Trophoblast cell (in vitro differentiated cells and primary cell): ENCODE measurements at regions not wholly inside any gene's neighbourhood (a gene's known extent, or its start where the extent isn't known, plus 50 kb on each side); places are given as distances from the start of the nearest gene placed in this dataset.
A peak's percentile ranks its signal among the peaks of the same experiment; 100 is the strongest.

ENCODE experiments used
- DNase-seq, 2 donors: peaks; one replicate each; pipeline ENCODE4 v3.0.0-alpha.2; 2016
- H2AFZ ChIP-seq: 2 replicates; pipeline ENCODE4 v1.6.1; 2013; ENCODE audit warnings: low read length, moderate library complexity, mild to moderate bottlenecking; ENCODE audit not compliant: insufficient read depth, poor library complexity
- H2AK5ac ChIP-seq: 2 replicates; pipeline ENCODE4 v1.6.1; 2013; ENCODE audit warnings: mild to moderate bottlenecking, low read length
- H2BK120ac ChIP-seq: 2 replicates; pipeline ENCODE4 v1.6.1; 2013; ENCODE audit warnings: low read length, mild to moderate bottlenecking, moderate library complexity; ENCODE audit not compliant: insufficient read depth, poor library complexity
- H2BK12ac ChIP-seq: 2 replicates; pipeline ENCODE4 v1.6.1; 2013; ENCODE audit warnings: mild to moderate bottlenecking, low read length, moderate library complexity
- H2BK5ac ChIP-seq: 2 replicates; pipeline ENCODE4 v1.6.1; 2013; ENCODE audit warnings: low read length, low read depth, moderate library complexity, mild to moderate bottlenecking; ENCODE audit not compliant: poor library complexity
- H3K14ac ChIP-seq: 2 replicates; pipeline ENCODE4 v1.6.1; 2013; ENCODE audit warnings: mild to moderate bottlenecking, low read length
- H3K18ac ChIP-seq: 2 replicates; pipeline ENCODE4 v1.6.1; 2013; ENCODE audit warnings: mild to moderate bottlenecking, low read length
- H3K23ac ChIP-seq: 2 replicates; pipeline ENCODE4 v1.6.1; 2013; ENCODE audit warnings: low read length
- H3K27ac ChIP-seq: 2 replicates; pipeline ENCODE4 v1.5.1; 2013; ENCODE audit warnings: low read depth, mild to moderate bottlenecking, inconsistent platforms, low read length, moderate library complexity
- H3K27me3 ChIP-seq: 2 replicates; pipeline ENCODE4 v1.6.1; 2013; ENCODE audit warnings: inconsistent platforms, mild to moderate bottlenecking, low read length, moderate library complexity; ENCODE audit not compliant: insufficient read depth
- H3K36me3 ChIP-seq, 2 experiments: 1 replicate in 1 of 2; 2 replicates in 1 of 2; pipeline ENCODE4 v1.6.1; 2013; ENCODE audit warnings: low read length in 2 of 2, mild to moderate bottlenecking in 2 of 2, moderate library complexity in 1 of 2; ENCODE audit not compliant: insufficient read depth in 2 of 2, control insufficient read depth in 1 of 2
- H3K4ac ChIP-seq: 2 replicates; pipeline ENCODE4 v1.6.1; 2013; ENCODE audit warnings: low read depth, mild to moderate bottlenecking, low read length, moderate library complexity
- H3K4me1 ChIP-seq, 2 experiments: 1 replicate in 1 of 2; 2 replicates in 1 of 2; pipeline ENCODE4 v1.6.1; 2013; ENCODE audit warnings: low read length in 2 of 2, mild to moderate bottlenecking in 2 of 2, moderate library complexity in 1 of 2; ENCODE audit not compliant: insufficient read depth in 2 of 2, control insufficient read depth in 1 of 2
- H3K4me2 ChIP-seq: 2 replicates; pipeline ENCODE4 v1.6.1; 2013; ENCODE audit warnings: inconsistent platforms, mild to moderate bottlenecking, low read length, moderate library complexity
- H3K4me3 ChIP-seq: 2 replicates; pipeline ENCODE4 v1.5.1; 2013; ENCODE audit warnings: mild to moderate bottlenecking, low read depth, low read length, inconsistent platforms
- H3K79me1 ChIP-seq: one replicate; pipeline ENCODE4 v1.6.1; 2013; ENCODE audit warnings: low read length
- H3K79me2 ChIP-seq: 2 replicates; pipeline ENCODE4 v1.6.1; 2013; ENCODE audit warnings: low read length, mild to moderate bottlenecking; ENCODE audit not compliant: control insufficient read depth, insufficient read depth, poor library complexity
- H3K9ac ChIP-seq: 2 replicates; pipeline ENCODE4 v1.6.1; 2013; ENCODE audit warnings: mild to moderate bottlenecking, low read length
- H3K9me3 ChIP-seq: 2 replicates; pipeline ENCODE4 v1.6.1; 2013; ENCODE audit warnings: low read depth, mild to moderate bottlenecking, control low read depth, inconsistent platforms, low read length; ENCODE audit not compliant: insufficient read depth
- H4K12ac ChIP-seq: 2 replicates; pipeline ENCODE4 v1.6.1; 2013; ENCODE audit warnings: low read depth, mild to moderate bottlenecking, low read length, moderate library complexity
- H4K8ac ChIP-seq: 2 replicates; pipeline ENCODE4 v1.6.1; 2013; ENCODE audit warnings: low read depth, mild to moderate bottlenecking, low read length, moderate library complexity
- H4K91ac ChIP-seq: one replicate; pipeline ENCODE4 v1.6.1; 2013; ENCODE audit warnings: low read depth, mild to moderate bottlenecking, low read length, moderate library complexity
- WGBS: extraction: QIAGEN DNeasy Blood & Tissue Kit; methylation state at CpG from one replicate; pipeline ENCODE4 v1.1.7; 2013; ENCODE audit warnings: missing lambda C conversion rate; ENCODE audit not compliant: insufficient read length, insufficient coverage; ENCODE audit errors: extremely low coverage; 5-methylcytosine and 5-hydroxymethylcytosine counted together

DNA sequence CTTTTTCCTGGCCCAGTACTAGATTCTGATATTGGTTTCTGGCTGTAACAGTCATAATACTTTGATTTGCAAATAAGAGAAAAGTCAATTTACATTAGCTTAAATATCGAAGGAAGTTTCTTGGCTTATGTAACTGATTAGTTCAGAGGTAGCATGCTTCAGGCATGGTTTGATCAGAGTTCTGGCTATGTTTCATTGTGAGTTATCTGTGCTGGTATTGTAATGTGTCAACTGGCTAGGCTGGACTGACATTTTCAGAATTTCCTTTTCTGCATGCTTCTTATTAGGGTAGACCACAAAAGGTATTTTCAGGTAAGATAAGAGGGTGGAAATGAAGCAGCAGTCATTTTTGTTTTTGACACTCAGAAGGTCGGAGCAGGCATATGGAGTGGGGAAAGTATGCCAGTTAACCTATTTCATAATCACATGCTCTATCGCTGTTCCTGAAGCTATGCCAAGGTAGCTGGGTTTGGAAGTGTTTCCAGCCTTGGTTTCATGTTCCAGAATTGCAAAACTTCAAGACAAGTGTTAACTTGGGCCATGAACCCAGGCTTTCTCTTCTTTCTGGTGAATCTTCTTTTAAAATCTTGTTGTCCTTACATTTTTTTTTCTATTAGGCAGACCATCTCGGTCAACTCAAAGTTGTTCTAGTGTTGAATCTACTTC is 244.9 kb downstream of the DHX35 start:
- H2BK5ac ChIP-seq, result no peak overlapping the region
- no CpG with 5 or more reads among the region's 4 CpGs for WGBS
- peak; percentile 27 to 31 for DNase-seq
- no peak overlapping the region for H3K4me3 ChIP-seq
- no peak overlapping the region for H3K9ac ChIP-seq
- H2BK12ac ChIP-seq, result no peak overlapping the region
- no peak overlapping the region for H3K27ac ChIP-seq
- H3K4me1 ChIP-seq, result no peaks in the 10 kb centered on the region
- H3K9me3 ChIP-seq, result peaks cover 2% of the 10 kb centered on the region
- no peak overlapping the region for H2BK120ac ChIP-seq
- no peak overlapping the region for H3K14ac ChIP-seq
- H3K79me1 ChIP-seq, result no peaks in the 10 kb centered on the region
- no peak overlapping the region for H3K4me2 ChIP-seq
- no peak overlapping the region for H4K8ac ChIP-seq
- no peak overlapping the region for H2AK5ac ChIP-seq
- H3K23ac ChIP-seq, result no peak overlapping the region
- no peaks in the 10 kb centered on the region for H3K36me3 ChIP-seq
- H4K12ac ChIP-seq, result no peak overlapping the region
- H4K91ac ChIP-seq, result no peak overlapping the region
- H3K79me2 ChIP-seq, result no peaks in the 10 kb centered on the region
- no peak overlapping the region for H3K4ac ChIP-seq
- no peak overlapping the region for H2AFZ ChIP-seq
- no peaks in the 10 kb centered on the region for H3K27me3 ChIP-seq
- H3K18ac ChIP-seq, result no peak overlapping the region

DNA sequence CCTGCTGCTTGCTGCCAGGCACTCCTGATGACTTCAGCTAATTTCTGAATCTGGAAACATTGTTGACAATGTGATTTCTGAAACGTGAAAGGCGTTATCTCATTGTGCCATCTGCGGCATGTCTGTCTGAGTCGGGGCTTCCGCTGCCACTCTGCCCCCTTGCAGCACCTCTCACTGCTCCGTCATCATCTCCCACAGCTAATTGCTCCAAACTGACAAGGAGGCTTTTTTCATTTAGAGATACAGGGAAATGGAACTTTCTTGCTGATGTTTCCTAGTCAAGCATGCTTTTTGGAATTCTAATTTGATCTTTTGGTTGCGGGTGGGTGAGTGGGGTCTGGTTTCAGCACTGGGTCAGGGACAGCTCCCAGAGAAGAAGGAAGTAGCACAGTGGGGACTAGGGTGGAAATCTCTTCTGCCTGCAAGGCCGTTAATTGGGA is 233.5 kb downstream of the DHX35 start:
- H3K14ac ChIP-seq, result no peak overlapping the region
- no peak overlapping the region for H4K12ac ChIP-seq
- whole genome bisulfite sequencing, result no CpG with 5 or more reads among the region's 8 CpGs

DNA sequence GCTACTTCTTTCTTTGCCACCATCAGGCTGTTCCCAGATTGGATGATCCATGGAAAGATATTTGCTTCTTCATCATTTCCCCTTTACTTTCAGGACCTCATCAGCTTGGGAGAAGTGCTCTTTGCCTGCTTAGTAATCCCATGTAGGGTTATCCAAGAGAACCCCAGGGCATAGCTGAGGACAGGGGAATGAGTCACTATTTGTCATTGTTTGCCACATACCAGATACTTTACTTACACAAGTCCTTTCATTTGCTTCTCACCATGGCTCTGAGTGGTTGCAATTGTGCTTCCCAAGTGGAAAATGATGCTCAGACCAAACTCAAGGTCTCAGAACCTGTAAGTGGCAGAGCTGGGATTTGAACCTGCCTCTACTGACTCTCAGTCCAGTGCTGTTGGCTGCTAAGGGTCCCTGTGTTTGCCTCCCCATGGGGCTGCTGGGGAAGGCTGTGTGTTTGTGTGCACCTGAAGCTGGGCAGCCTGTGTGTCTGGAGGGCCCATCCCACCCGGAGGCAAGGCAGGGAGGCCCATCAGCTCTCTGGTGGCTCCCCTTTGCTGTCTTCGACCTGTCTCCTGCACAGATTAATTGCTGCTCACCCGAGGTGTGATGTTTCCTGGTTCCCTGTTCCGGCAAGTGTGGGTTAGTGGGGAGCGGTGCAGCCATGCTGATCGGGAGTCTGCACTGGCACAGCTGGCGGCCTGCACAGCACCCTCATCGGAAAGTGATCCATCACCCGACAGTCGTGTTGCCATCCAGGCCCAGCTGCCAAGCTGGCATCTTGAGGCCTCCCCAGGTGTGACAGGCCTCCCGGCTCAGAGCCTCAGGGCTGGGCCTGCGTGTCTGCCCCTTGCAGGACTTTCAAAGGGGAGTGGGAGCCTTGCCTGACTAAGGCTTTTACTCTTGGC is 228.8 kb downstream of the DHX35 start:
- H3K23ac ChIP-seq, result no peak overlapping the region
- H3K4me3 ChIP-seq, result peak overlapping the region; percentile 2
- H2BK120ac ChIP-seq, result no peak overlapping the region
- H3K9ac ChIP-seq, result no peak overlapping the region
- no peak overlapping the region for H4K8ac ChIP-seq
- H3K27me3 ChIP-seq, result no peaks in the 10 kb centered on the region
- no peak overlapping the region for H4K91ac ChIP-seq
- H3K4me1 ChIP-seq, result no peaks in the 10 kb centered on the region
- no peak overlapping the region for H2BK12ac ChIP-seq
- WGBS, result no CpG with 5 or more reads among the region's 12 CpGs
- no peak overlapping the region for H2AFZ ChIP-seq
- no peak overlapping the region for H3K14ac ChIP-seq
- H3K18ac ChIP-seq, result no peak overlapping the region
- H3K9me3 ChIP-seq, result peaks cover 1% of the 10 kb centered on the region
- DNase-seq, result peak in 1 of 2 donors; percentile 15
- no peak overlapping the region for H4K12ac ChIP-seq
- H3K36me3 ChIP-seq, result no peaks in the 10 kb centered on the region
- H3K27ac ChIP-seq, result no peak overlapping the region
- H3K79me2 ChIP-seq, result no peaks in the 10 kb centered on the region
- H2AK5ac ChIP-seq, result no peak overlapping the region
- no peak overlapping the region for H2BK5ac ChIP-seq
- H3K4ac ChIP-seq, result no peak overlapping the region
- no peaks in the 10 kb centered on the region for H3K79me1 ChIP-seq
- no peak overlapping the region for H3K4me2 ChIP-seq

More for the DNA sequence above, 233.5 kb downstream of the DHX35 start:
- Histone ChIP-seq H3K4me1 (no peaks in the 10 kb centered on the region), H3K4me2 (no peak overlapping the region), H2BK5ac (no peak overlapping the region), H3K23ac (no peak overlapping the region), H3K27me3 (no peaks in the 10 kb centered on the region), H2AFZ (no peak overlapping the region), H2AK5ac (no peak overlapping the region), H3K36me3 (no peaks in the 10 kb centered on the region), H4K91ac (no peak overlapping the region), H3K9ac (no peak overlapping the region), H3K4me3 (no peak overlapping the region), H4K8ac (no peak overlapping the region), H3K4ac (no peak overlapping the region), H3K9me3 (peaks cover 1% of the 10 kb centered on the region), H3K79me1 (no peaks in the 10 kb centered on the region), H3K79me2 (no peaks in the 10 kb centered on the region), H2BK120ac (no peak overlapping the region), H3K18ac (no peak overlapping the region), H3K27ac (no peak overlapping the region), H2BK12ac (no peak overlapping the region)
- no peak for DNase-seq

DNA sequence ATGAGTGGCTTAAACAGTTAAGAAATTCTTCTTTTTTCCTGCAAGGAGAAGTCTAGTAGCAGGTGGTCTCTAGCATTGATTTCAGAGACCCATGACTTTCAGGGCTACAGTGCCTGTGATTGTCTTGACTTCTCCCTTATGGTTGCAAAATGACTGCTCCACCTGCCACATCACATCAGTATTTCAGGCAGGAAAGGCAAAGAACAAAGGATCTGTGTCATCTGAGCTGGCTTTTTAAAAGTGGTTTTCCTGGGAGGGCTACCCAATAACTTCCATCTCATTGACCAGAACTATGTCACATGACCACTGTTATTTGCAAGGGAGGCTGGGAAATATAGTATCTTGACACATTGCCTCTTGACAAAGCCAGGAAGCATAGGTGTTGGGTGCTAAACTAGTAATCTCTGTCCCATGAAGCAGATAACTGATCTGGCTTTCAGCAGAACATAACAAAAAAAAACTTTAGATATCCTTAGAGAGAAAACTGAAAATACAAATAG is 226.2 kb downstream of the DHX35 start:
- no peak overlapping the region for H3K4ac ChIP-seq
- no peak overlapping the region for H3K9ac ChIP-seq
- no peaks in the 10 kb centered on the region for H3K4me1 ChIP-seq
- H3K79me2 ChIP-seq, result no peaks in the 10 kb centered on the region
- H3K18ac ChIP-seq, result no peak overlapping the region
- H3K14ac ChIP-seq, result no peak overlapping the region
- H4K91ac ChIP-seq, result no peak overlapping the region
- H3K4me3 ChIP-seq, result no peak overlapping the region
- no peak overlapping the region for H4K8ac ChIP-seq
- no peak overlapping the region for H2BK12ac ChIP-seq
- no peak overlapping the region for H3K23ac ChIP-seq
- no peak overlapping the region for H3K4me2 ChIP-seq
- no peak for DNase-seq
- no peaks in the 10 kb centered on the region for H3K27me3 ChIP-seq
- no peak overlapping the region for H3K27ac ChIP-seq
- no peak overlapping the region for H2BK120ac ChIP-seq
- H2AK5ac ChIP-seq, result no peak overlapping the region
- no peaks in the 10 kb centered on the region for H3K36me3 ChIP-seq
- H3K9me3 ChIP-seq, result peaks cover 1% of the 10 kb centered on the region
- no peak overlapping the region for H2AFZ ChIP-seq
- no peak overlapping the region for H2BK5ac ChIP-seq
- no peak overlapping the region for H4K12ac ChIP-seq
- no peaks in the 10 kb centered on the region for H3K79me1 ChIP-seq
